HG03064 (cell line): ENCODE measurements at regions not wholly inside any gene's neighbourhood (a gene's known extent, or its start where the extent isn't known, plus 50 kb on each side); places are given as distances from the start of the nearest gene placed in this dataset.
"Not testable (repeated sequence)": the region's sequence is repeated elsewhere in the genome, so short reads cannot be mapped to it uniquely, and the experiment has no call there.

ENCODE experiments used
- ATAC-seq: cut with Tn5 transposase; IDR thresholded peaks from one replicate; pipeline ENCODE4 v1.9.1; 2021; ENCODE audit warnings: low read depth; ENCODE audit not compliant: unreplicated experiment

DNA sequence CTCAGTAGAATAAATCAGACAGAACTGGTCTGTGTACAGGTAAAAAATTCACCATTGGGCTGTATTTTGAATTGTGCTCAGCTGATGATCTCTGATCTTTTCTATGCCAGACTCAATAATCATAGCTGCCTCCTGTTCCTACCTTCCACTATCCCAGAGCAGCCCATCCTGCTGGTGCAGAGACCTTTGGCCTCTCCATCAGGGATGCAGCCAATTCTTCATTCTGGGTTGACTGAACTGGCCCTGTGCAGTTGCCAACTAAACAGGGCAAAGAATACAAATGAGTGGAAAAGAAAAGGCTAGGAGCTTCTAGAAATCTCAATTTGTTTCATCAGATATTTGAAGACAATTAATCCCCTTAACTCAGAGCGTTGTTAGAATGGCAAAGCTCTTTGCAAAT lies 1781.3 kb upstream of the CELF4 start:
- ATAC-seq = no peak

DNA sequence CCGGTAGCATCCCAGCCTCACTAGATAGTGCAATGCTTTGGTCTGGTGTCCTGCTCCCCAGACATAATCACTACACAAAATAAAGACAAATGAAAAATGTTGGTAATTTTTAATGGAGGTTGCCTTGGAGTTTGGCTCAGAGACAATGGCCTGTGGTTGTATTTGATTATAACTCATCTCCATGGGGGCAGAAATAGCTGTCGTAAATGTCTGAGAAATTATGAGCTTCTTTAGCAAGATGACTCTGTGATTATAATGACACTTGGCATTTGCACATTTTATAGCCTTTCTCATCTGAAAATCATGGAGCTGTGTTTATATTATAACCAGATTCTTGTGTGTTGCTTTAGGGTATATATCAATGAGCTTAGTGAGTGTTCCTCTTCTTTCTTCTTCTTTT lies 1779.7 kb upstream of the CELF4 start:
- no peak for ATAC-seq

GRCh38 chr18:39344487-39344886 lies 1778.9 kb upstream of the CELF4 start:
- no peak for ATAC-seq

DNA sequence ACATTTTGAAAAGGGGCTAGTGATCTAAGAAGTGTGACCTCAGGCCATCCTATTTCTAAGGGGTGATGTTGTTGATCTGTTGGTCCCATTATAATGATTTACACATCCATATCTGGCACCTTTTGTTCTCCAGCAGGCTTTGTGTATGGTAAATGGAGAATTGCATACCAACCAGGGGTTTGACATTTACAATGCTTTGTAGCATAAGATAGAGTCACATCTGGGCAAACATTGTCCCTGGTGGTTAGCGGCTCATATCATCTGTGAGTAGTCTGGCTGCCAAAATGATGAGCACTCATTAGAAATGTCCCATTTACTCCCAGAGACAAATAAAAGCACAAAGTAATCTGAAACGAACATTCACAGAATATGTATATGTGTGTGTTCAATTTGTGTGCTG lies 1775.5 kb upstream of the CELF4 start:
- ATAC-seq = no peak

DNA sequence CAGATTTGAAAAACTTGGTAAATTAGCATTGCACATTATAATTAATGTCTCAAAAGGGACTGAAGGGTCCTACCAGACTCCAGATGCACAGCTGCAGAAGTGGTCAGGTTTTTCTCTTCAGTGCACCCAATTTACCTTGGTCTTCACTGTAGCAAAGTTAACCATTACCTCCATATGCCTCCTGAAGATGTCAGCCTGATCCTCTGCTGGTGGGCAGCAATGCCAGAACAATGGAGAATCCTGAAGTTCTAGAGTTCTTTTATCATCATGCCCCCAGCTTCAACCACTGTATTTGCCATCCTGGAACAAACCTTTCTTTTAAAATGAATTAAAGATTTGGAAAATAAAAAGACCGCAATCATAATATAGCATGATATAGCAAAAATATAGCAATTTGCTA lies 1774.8 kb upstream of the CELF4 start:
- ATAC-seq = no peak

DNA sequence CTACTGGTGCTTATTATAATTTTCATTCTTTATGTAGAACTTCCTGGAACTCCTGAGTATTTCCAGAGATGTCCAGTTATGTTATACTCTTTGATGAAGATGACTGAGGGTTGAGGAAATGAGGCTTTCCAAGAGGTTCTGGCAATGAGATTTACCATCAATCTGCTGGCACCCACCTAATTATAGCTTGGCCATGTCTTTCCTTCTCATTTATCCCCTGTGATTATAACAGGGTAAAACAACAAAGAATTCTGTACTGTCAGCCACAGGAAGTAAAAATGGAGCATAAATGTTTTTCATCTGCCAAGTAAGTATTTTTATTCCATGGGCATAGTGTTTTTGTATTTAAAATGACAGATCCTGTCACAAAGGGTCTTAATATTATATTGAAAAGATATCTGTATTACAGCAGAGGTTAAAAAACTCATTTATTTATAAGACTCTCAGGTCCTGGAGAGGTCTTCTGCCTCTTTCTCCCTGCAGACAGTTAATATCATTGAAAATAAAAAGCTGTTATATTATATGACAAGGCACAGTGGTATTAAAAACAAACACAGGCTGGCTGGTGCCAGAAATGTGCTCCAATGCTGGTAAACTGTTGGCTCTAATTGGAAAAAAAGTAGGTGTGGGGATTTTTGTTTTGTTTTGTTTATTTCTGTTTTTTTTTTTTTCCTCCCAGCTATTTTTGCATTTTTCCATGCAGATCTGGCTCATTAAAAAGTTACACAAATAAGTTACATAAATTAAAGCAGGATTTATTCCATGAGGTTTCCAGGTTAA lies 1764.1 kb upstream of the CELF4 start:
- ATAC-seq = no peak

DNA sequence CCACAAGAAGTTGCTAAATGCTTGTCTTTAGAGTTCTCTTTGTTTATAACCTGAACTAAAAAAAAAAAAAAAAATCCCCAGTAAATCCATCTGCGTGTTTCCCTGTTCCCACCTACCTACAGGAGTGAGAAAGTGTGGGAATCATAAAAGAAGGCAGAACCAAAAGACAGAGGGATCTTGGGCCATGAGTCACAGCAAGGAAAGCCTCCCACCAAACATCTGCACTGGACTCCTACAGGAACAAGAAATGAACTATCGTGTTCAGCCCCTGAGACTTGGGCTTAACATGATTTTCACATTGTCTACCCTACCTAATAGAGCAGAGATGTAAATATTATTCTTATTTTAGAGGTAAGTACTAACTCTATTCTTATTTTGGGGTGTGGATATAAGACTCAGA lies 1761.2 kb upstream of the CELF4 start:
- ATAC-seq = no peak

GRCh38 chr18:39325973-39326372 lies 1760.4 kb upstream of the CELF4 start:
- ATAC-seq = no peak

DNA sequence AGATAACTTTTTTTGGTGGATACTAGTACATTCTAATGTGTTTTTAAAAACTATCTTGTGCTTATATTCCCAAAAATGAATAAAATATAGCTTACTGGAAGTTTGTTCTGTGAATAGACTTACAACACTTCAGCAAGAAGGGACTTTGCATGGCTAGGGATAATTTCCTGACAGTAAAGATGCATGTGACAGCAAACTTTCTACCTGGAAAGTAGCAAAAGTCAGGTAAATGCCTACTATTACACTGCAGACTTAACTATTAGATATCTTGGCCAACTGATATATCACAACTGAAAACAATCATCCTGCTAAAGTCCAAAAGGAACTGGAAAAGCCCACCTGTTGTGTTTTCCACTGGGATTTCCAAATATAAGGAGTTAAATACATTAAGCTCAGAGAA lies 1753.5 kb upstream of the CELF4 start:
- ATAC-seq = no peak

DNA sequence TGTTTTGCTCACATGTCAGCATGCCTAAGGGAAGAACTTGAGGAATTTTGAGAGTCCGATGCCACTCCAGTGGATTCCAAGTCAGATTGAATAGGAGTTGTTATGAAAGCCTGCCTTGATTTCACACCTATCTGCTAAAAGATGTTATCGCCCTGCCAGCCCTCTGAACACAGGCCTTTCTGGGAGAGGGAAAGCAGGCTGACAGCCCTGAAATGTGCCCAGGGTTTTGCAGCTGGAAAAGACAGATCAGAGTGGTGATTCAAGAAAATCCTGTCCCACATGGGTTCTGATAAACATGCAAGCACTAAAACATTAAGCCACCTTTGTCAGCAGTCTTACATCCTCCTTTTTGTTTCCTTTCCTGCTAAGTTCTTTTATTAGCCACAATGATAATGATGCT lies 1752.9 kb upstream of the CELF4 start:
- no peak for ATAC-seq

GRCh38 chr18:39318008-39318407 lies 1752.4 kb upstream of the CELF4 start:
- ATAC-seq = no peak

DNA sequence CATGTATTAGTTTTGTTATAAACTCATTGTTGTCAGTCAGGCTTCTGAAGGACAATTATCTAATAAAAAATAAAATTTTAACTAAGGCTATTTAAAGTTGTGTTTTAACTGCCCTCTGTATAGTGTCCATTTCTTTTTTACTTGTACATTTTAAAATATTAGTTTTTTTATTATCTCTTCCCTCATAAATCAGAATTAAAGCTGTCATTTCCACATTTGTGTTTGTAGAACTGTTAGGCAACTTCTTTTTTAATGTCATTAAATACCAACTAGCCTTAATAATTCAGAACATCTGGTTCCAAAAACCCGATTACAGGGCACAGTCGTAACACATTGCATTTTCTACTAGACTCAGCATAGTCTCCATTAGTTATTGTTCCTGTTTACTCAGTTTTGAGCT lies 1749.0 kb upstream of the CELF4 start:
- ATAC-seq = no peak

- no peak for ATAC-seq
Observed at GRCh38 chr18:39313992-39314391, 1748.4 kb upstream of the CELF4 start.

DNA sequence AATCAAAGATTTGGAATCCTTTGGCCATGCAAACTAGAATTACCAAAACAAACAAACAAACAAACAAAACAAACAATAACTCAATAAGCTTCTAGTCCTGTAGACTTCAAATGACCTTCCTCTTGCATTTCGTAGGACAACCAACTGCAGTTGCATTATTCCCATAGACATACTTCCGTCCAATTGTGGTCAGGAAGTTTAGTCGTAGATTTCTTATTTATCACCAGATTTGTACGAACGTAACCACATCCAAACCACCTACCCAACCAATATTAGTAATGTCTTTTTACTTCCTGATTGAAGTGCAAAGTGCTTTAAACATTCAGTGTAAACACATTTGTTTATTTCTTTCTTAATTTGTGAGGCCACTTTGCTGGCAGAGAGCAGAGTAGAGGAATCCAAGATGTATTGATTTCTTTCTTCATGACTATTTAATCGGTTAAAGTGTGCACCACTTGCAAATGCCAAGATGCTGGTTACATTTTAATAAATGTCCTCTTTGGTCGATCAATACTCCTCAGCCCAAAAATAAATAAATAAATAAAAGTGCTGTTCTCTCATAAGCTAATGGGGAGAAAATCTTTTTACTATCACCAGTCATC lies 1745.6 kb upstream of the CELF4 start:
- no peak for ATAC-seq

GRCh38 chr18:39308931-39309521 lies 1743.4 kb upstream of the CELF4 start:
- not testable (repeated sequence) for ATAC-seq

GRCh38 chr18:39305766-39306165 lies 1740.2 kb upstream of the CELF4 start:
- no peak for ATAC-seq

GRCh38 chr18:39302481-39302880 lies 1736.9 kb upstream of the CELF4 start:
- no peak for ATAC-seq

- ATAC-seq = no peak
Observed at GRCh38 chr18:39299152-39299551, 1733.6 kb upstream of the CELF4 start.

DNA sequence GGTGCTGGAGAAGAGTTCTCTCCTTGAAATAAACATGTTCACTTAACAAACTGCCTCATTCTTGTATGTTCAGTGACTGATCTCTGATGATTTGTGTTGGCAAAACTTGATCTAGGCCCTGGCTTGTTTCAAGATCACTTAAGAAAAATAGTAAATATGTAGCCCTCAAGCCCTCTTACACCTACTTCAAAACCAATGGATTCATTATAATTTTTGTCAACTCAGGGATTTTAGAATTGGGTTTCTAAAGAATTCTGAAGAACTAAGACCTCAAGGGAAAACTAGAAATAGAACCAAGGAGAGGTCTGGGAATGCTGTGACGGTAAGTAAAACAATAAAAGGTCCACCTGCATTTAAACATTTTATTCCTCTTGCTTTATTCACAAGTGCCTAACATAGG lies 1731.6 kb upstream of the CELF4 start:
- ATAC-seq = no peak

GRCh38 chr18:39296293-39296888 lies 1730.8 kb upstream of the CELF4 start:
- ATAC-seq = no peak

DNA sequence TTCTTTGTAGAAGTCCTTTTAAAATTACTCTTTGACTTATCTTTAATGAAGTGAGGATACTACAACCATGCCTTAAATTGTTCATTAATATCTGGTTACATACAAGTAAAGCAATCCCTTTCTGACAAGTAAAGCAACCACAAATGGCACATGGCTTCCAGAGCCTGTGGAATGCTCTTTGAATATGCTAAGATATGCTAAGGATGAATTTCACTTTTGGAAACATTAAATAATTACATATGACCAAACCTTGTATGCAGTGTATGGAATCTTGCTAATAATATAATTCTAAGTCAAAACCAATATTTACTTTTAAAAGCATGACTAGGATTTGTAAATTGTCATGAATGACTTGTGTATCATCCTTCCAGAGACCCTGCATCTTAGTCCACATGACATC lies 1711.2 kb upstream of the CELF4 start:
- no peak for ATAC-seq

DNA sequence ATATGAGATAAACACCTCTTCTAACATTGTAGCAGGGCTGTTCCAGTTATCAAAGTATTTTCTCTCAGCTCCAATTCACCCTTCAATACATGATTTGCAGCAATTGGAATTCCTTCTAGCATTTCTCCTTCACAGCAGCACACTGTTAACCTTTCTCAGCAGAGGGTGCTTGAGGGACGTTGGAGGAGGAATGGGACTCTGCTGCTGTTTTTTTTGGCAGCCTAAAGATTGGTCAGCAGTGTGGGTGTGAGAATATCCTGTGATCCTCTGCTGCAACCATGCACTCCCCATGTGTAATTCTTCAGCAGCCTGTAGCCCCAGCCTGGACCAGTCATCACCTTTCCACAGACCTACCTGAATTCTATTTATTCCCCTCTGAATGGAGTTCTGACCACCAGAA lies 1708.9 kb upstream of the CELF4 start:
- ATAC-seq = no peak
